HEK293 (cell line): ENCODE measurements at regions not wholly inside any gene's neighbourhood (a gene's known extent, or its start where the extent isn't known, plus 50 kb on each side); places are given as distances from the start of the nearest gene placed in this dataset.

Source experiments
- CTCF ChIA-PET: fragments of 350-600 bp; formaldehyde crosslinking; extraction: SDS; loops from one replicate; lab custom pipeline; 2021; ENCODE audit warnings: antibody characterized with exemption; lab: Yijun Ruan, JAX
- POLR2A ChIA-PET: fragments of 300-600 bp; formaldehyde crosslinking; extraction: SDS; loops from one replicate; lab custom pipeline; 2020; ENCODE audit warnings: antibody characterized with exemption, inconsistent platforms; lab: Yijun Ruan, JAX
- H3K27ac ChIP-seq: fragments of 200-500 bp; sonication (Bioruptor generic); 2 replicates; pipeline ENCODE4 v1.5.1; 2014; ENCODE audit warnings: low read depth, low read length, control low read depth, inconsistent platforms; ENCODE audit errors: extremely low read depth
- H3K36me3 ChIP-seq, 2 experiments: fragments of 200-500 bp in 1 of 2; sonication (Bioruptor generic) in 1 of 2; 1 replicate in 1 of 2; 2 replicates in 1 of 2; pipeline ENCODE4 v1.5.1; 2014 to 2017; ENCODE audit warnings: inconsistent platforms in 2 of 2, low read length in 2 of 2; ENCODE audit not compliant: control insufficient read depth in 2 of 2, insufficient read depth in 1 of 2
- H3K4me1 ChIP-seq: fragments of 200-500 bp; sonication (Bioruptor generic); 2 replicates; pipeline ENCODE4 v1.5.1; 2014; ENCODE audit warnings: mild to moderate bottlenecking, low read length, inconsistent platforms; ENCODE audit not compliant: control insufficient read depth, insufficient read depth
- H3K4me3 ChIP-seq: 2 replicates; pipeline ENCODE4 v1.5.1; 2011; ENCODE audit warnings: low read depth, mild to moderate bottlenecking, control low read depth, low read length, moderate library complexity
- H3K9me3 ChIP-seq: fragments of 200-500 bp; sonication (Bioruptor generic); 2 replicates; pipeline ENCODE4 v1.5.1; 2014; ENCODE audit warnings: low read depth, low read length, inconsistent platforms; ENCODE audit not compliant: control insufficient read depth, insufficient read depth
- BCL11B ChIP-seq: fragments of 450-650 bp; formaldehyde crosslinking; IDR thresholded peaks from 2 replicates; pipeline ENCODE4 v1.5.1; 2016; ENCODE audit warnings: low read depth, missing biosample characterization, missing genetic modification characterization
- GLI4 ChIP-seq: fragments of 450-650 bp; formaldehyde crosslinking; IDR thresholded peaks from 2 replicates; pipeline ENCODE4 v1.5.1; 2016; ENCODE audit warnings: missing biosample characterization, missing genetic modification characterization
- KLF1 ChIP-seq: fragments of 450-650 bp; formaldehyde crosslinking; IDR thresholded peaks from 2 replicates; pipeline ENCODE4 v1.5.1; 2016; ENCODE audit warnings: missing biosample characterization, missing genetic modification characterization
- PRDM1 ChIP-seq: fragments of 450-650 bp; formaldehyde crosslinking; IDR thresholded peaks from 2 replicates; pipeline ENCODE4; 2016; ENCODE audit warnings: missing biosample characterization, missing genetic modification characterization
- SETDB1 ChIP-seq: IDR thresholded peaks from one replicate; pipeline ENCODE4 v1.6.1; 2017; ENCODE audit warnings: mild to moderate bottlenecking, low read length, moderate library complexity, mixed read lengths; ENCODE audit not compliant: insufficient read length
- SP2 ChIP-seq: fragments of 450-650 bp; formaldehyde crosslinking; IDR thresholded peaks from 2 replicates; pipeline ENCODE4 v1.5.1; 2016; ENCODE audit warnings: missing biosample characterization, missing genetic modification characterization
- ZBTB1 ChIP-seq: fragments of 450-650 bp; formaldehyde crosslinking; IDR thresholded peaks from 2 replicates; pipeline ENCODE4 v1.5.1; 2016; ENCODE audit warnings: missing biosample characterization, missing genetic modification characterization
- ZBTB11 ChIP-seq: fragments of 450-650 bp; formaldehyde crosslinking; conservative IDR thresholded peaks from 2 replicates; pipeline ENCODE4 v1.5.1; 2016; ENCODE audit warnings: low read depth, missing biosample characterization, missing genetic modification characterization
- ZIC2 ChIP-seq: fragments of 450-650 bp; formaldehyde crosslinking; IDR thresholded peaks from 2 replicates; pipeline ENCODE4 v1.5.1; 2016; ENCODE audit warnings: missing biosample characterization, missing genetic modification characterization
- ZNF274 ChIP-seq, 2 experiments: fragments of 200-500 bp in 1 of 2; fragments of 450-650 bp in 1 of 2; sonication (Bioruptor generic) in 1 of 2; formaldehyde crosslinking in 1 of 2; IDR thresholded peaks; 2 replicates each; pipeline versions ENCODE4 v1.5.1 to v1.6.1; 2014 to 2016; ENCODE audit warnings: borderline replicate concordance in 1 of 2, inconsistent platforms in 1 of 2, low read length in 1 of 2, missing biosample characterization in 1 of 2, missing genetic modification characterization in 1 of 2
- ZNF48 ChIP-seq: fragments of 450-650 bp; formaldehyde crosslinking; IDR thresholded peaks from 2 replicates; pipeline ENCODE4 v1.5.1; 2016; ENCODE audit warnings: missing biosample characterization, missing genetic modification characterization
- ZNF514 ChIP-seq: fragments of 450-650 bp; formaldehyde crosslinking; IDR thresholded peaks from 2 replicates; pipeline ENCODE4 v1.5.1; 2016; ENCODE audit warnings: missing biosample characterization, missing genetic modification characterization
- ZNF544 ChIP-seq: fragments of 450-650 bp; formaldehyde crosslinking; IDR thresholded peaks from 2 replicates; pipeline ENCODE4 v1.5.0; 2017; ENCODE audit warnings: missing biosample characterization, missing genetic modification characterization
- ZNF580 ChIP-seq: fragments of 450-650 bp; formaldehyde crosslinking; IDR thresholded peaks from 2 replicates; pipeline ENCODE4 v1.5.1; 2016; ENCODE audit warnings: missing biosample characterization, missing genetic modification characterization
- ZNF785 ChIP-seq: fragments of 450-650 bp; formaldehyde crosslinking; IDR thresholded peaks from 2 replicates; pipeline ENCODE4 v1.5.1; 2016; ENCODE audit warnings: missing biosample characterization, missing genetic modification characterization
- ZNF837 ChIP-seq: fragments of 450-650 bp; formaldehyde crosslinking; IDR thresholded peaks from 2 replicates; pipeline ENCODE4 v1.5.1; 2016; ENCODE audit warnings: missing biosample characterization, missing genetic modification characterization
- ZNF843 ChIP-seq: fragments of 450-650 bp; formaldehyde crosslinking; IDR thresholded peaks from 2 replicates; pipeline ENCODE4 v1.5.1; 2016; ENCODE audit warnings: missing biosample characterization, missing genetic modification characterization
- ZSCAN23 ChIP-seq: fragments of 450-650 bp; formaldehyde crosslinking; IDR thresholded peaks from 2 replicates; pipeline ENCODE4 v1.5.1; 2016; ENCODE audit warnings: missing biosample characterization, missing genetic modification characterization
- TF ChIP-seq, protein P1 (sequence below): fragments of 450-650 bp; formaldehyde crosslinking; IDR thresholded peaks from 2 replicates; pipeline ENCODE4 v1.5.1; 2016; ENCODE audit warnings: missing biosample characterization, missing genetic modification characterization
- TF ChIP-seq, protein P2 (sequence below): fragments of 450-650 bp; formaldehyde crosslinking; IDR thresholded peaks from 2 replicates; pipeline ENCODE4 v1.5.1; 2016; ENCODE audit warnings: missing biosample characterization, missing genetic modification characterization

GRCh38 chr2:43051338-43051737 is 175.1 kb downstream of the ZFP36L2 start:
- H3K9me3 ChIP-seq: no peaks in the 10 kb centered on the region
- TF ChIP-seq ZBTB11 (tag by site-specific recombination) (no peak), SP2 (tag by site-specific recombination) (no peak), ZBTB1 (tag by site-specific recombination) (no peak), KLF1 (tag by site-specific recombination) (no peak), ZNF274 (IDR thresholded peaks at IDR 0.05; ENCODE audit: low read length) (no peak), ZNF274 (tag by site-specific recombination; IDR thresholded peaks at IDR 0.05; ENCODE audit: borderline replicate concordance) (no peak), ZNF785 (tag by site-specific recombination) (no peak), ZNF544 (tag by site-specific recombination) (no peak), ZNF837 (tag by site-specific recombination) (no peak), ZNF514 (tag by site-specific recombination) (no peak), GLI4 (no peak), ZNF580 (tag by site-specific recombination) (no peak), SETDB1 (no peak), ZNF843 (tag by site-specific recombination) (no peak), BCL11B (tag by site-specific recombination) (no peak)
- TF ChIP-seq, protein P1, sequence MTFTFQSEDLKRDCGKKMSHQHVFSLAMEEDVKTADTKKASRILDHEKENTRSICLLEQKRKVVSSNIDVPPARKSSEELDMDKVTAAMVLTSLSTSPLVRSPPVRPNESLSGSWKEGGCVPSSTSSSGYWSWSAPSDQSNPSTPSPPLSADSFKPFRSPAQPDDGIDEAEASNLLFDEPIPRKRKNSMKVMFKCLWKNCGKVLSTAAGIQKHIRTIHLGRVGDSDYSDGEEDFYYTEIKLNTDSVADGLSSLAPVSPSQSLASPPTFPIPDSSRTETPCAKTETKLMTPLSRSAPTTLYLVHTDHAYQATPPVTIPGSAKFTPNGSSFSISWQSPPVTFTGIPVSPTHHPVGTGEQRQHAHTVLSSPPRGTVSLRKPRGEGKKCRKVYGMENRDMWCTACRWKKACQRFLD (tag by site-specific recombination): no peak
- TF ChIP-seq, protein P2, sequence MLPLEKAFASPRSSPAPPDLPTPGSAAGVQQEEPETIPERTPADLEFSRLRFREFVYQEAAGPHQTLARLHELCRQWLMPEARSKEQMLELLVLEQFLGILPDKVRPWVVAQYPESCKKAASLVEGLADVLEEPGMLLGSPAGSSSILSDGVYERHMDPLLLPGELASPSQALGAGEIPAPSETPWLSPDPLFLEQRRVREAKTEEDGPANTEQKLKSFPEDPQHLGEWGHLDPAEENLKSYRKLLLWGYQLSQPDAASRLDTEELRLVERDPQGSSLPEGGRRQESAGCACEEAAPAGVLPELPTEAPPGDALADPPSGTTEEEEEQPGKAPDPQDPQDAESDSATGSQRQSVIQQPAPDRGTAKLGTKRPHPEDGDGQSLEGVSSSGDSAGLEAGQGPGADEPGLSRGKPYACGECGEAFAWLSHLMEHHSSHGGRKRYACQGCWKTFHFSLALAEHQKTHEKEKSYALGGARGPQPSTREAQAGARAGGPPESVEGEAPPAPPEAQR: no peak
- ChIA-PET CTCF (interaction anchor here (0.8 to 1.2 kb wide), 2 partner anchors 27 to 90 kb away, joined by 3 to 4 read pairs; no protein-coding TSS in a partner anchor), POLR2A (no interaction called here)
- no peaks in the 10 kb centered on the region for H3K4me1 ChIP-seq
- H3K4me3 ChIP-seq: no peak overlapping the region
- no peak overlapping the region for H3K27ac ChIP-seq
- H3K36me3 ChIP-seq: no peaks in the 10 kb centered on the region

- no peaks in the 10 kb centered on the region for H3K36me3 ChIP-seq
- no peaks in the 10 kb centered on the region for H3K4me1 ChIP-seq
- no peaks in the 10 kb centered on the region for H3K9me3 ChIP-seq
- TF ChIP-seq ZSCAN23 (tag by site-specific recombination) (no peak), ZIC2 (tag by site-specific recombination) (no peak), PRDM1 (tag by site-specific recombination) (no peak), ZNF48 (tag by site-specific recombination) (no peak)
- TF ChIP-seq, all 188 proteins: peak for 0
- ChIA-PET CTCF (interaction anchor here (0.7 kb wide), 1 partner anchor 433 kb away, joined by 3 read pairs; no protein-coding TSS in a partner anchor), POLR2A (no interaction called here)
- no peak overlapping the region for H3K4me3 ChIP-seq
- no peak overlapping the region for H3K27ac ChIP-seq
Observed at GRCh38 chr2:43050866-43051265, 175.5 kb downstream of the ZFP36L2 start.
